Kidney epithelial cell (primary cell): ENCODE measurements at regions not wholly inside any gene's neighbourhood (a gene's known extent, or its start where the extent isn't known, plus 50 kb on each side); places are given as distances from the start of the nearest gene placed in this dataset.

ENCODE experiments used
- DNase-seq: peaks from one replicate; pipeline ENCODE4 v3.0.0-alpha.2; 2010; ENCODE audit warnings: low read depth
- H3K27me3 ChIP-seq: 2 replicates; pipeline ENCODE4 v1.6.0; 2011; ENCODE audit warnings: low read length; ENCODE audit not compliant: control insufficient read depth, insufficient read depth
- H3K36me3 ChIP-seq: 2 replicates; pipeline ENCODE4 v1.5.1; 2011; ENCODE audit warnings: low read length; ENCODE audit not compliant: control insufficient read depth, insufficient read depth
- H3K4me3 ChIP-seq: 2 replicates; pipeline ENCODE4 v1.5.1; 2011; ENCODE audit warnings: low read depth, mild to moderate bottlenecking, control low read depth, low read length
- CTCF ChIP-seq: IDR thresholded peaks from 2 replicates; pipeline ENCODE4 v1.5.1; 2011; ENCODE audit warnings: mild to moderate bottlenecking, moderate library complexity, low read length, control low read depth, inconsistent platforms; ENCODE audit not compliant: insufficient read depth, poor library complexity, severe bottlenecking

- H3K4me3 ChIP-seq, result no peak overlapping the region
- TF ChIP-seq CTCF, result no peak
- no peak for DNase-seq
Observed at GRCh38 chr14:66365388-66365787, 120.8 kb upstream of the CCDC196 start.

GRCh38 chr14:66369157-66369697 is 116.9 kb upstream of the CCDC196 start:
- no peaks in the 10 kb centered on the region for H3K36me3 ChIP-seq
- H3K27me3 ChIP-seq, result peaks cover 2% of the 10 kb centered on the region
- no peak overlapping the region for H3K4me3 ChIP-seq
- no peak for DNase-seq
- TF ChIP-seq CTCF, result no peak

More at GRCh38 chr14:66365388-66365787, 120.8 kb upstream of the CCDC196 start:
- Histone ChIP-seq H3K36me3 (no peaks in the 10 kb centered on the region), H3K27me3 (peaks cover 2% of the 10 kb centered on the region)

GRCh38 chr14:66371776-66372175 is 114.4 kb upstream of the CCDC196 start:
- no peak for TF ChIP-seq CTCF
- DNase-seq, result no peak
- no peak overlapping the region for H3K4me3 ChIP-seq
- H3K36me3 ChIP-seq, result no peaks in the 10 kb centered on the region
- H3K27me3 ChIP-seq, result no peaks in the 10 kb centered on the region

- no peak for TF ChIP-seq CTCF
- DNase-seq, result no peak
- Histone ChIP-seq H3K4me3 (no peak overlapping the region), H3K27me3 (no peaks in the 10 kb centered on the region), H3K36me3 (no peaks in the 10 kb centered on the region)
Observed at GRCh38 chr14:66375046-66375964, 110.9 kb upstream of the CCDC196 start.

- Histone ChIP-seq H3K36me3 (no peaks in the 10 kb centered on the region), H3K27me3 (no peaks in the 10 kb centered on the region), H3K4me3 (no peak overlapping the region)
- DNase-seq, result no peak
- TF ChIP-seq CTCF, result no peak
Observed at GRCh38 chr14:66377574-66377973, 108.6 kb upstream of the CCDC196 start.
